Gastrocnemius medialis (tissue), 4 donors: ENCODE measurements at regions not wholly inside any gene's neighbourhood (a gene's known extent, or its start where the extent isn't known, plus 50 kb on each side); places are given as distances from the start of the nearest gene placed in this dataset.

Experiments used
- CTCF ChIP-seq, 5 experiments: fragments of 450-650 bp in 3 of 5; fragments of 200-600 bp in 2 of 5; sonication (generic) in 2 of 5; IDR thresholded peaks in 4 of 5; conservative IDR thresholded peaks in 1 of 5; 1 replicate in 4 of 5; 2 replicates in 1 of 5; pipeline ENCODE4 v1.5.1; 2016 to 2019; ENCODE audit warnings: antibody characterized with exemption in 5 of 5, mild to moderate bottlenecking in 3 of 5, moderate library complexity in 3 of 5
- POLR2A ChIP-seq, 2 donors: fragments of 450-650 bp; IDR thresholded peaks; one replicate each; pipeline ENCODE4 v1.6.1; 2017; ENCODE audit warnings: antibody characterized with exemption in 2 of 2, mild to moderate bottlenecking in 2 of 2, moderate library complexity in 2 of 2

- TF ChIP-seq POLR2A (IDR thresholded peaks at IDR 0.05): no peak
- no peak for TF ChIP-seq CTCF (IDR thresholded peaks at IDR 0.05 in 4 of 5, conservative IDR thresholded peaks at IDR 0.05 in 1 of 5)
Observed at GRCh38 chr16:52095471-52095870, 451.5 kb downstream of the TOX3 start.
